NAMALWA (cell line): ENCODE measurements at regions not wholly inside any gene's neighbourhood (a gene's known extent, or its start where the extent isn't known, plus 50 kb on each side); places are given as distances from the start of the nearest gene placed in this dataset.

Source experiments
- DNase-seq: peaks from one replicate; pipeline ENCODE4 v3.0.0-alpha.2; 2015; ENCODE audit warnings: low spot score

GRCh38 chr9:26394025-26394424 lies 498.6 kb downstream of the CAAP1 start:
- no peak for DNase-seq

- no peak for DNase-seq
These were observed 500.0 kb downstream of the CAAP1 start for GRCh38 chr9:26392639-26393038.

- no peak for DNase-seq
These were observed 501.6 kb downstream of the CAAP1 start for GRCh38 chr9:26391036-26391435.

- no peak for DNase-seq
These were observed 517.2 kb downstream of the CAAP1 start for GRCh38 chr9:26375448-26375847.

- no peak for DNase-seq
These were observed 519.0 kb downstream of the CAAP1 start for GRCh38 chr9:26373616-26374015.

GRCh38 chr9:26371236-26371635 lies 521.4 kb downstream of the CAAP1 start:
- no peak for DNase-seq

- no peak for DNase-seq
These were observed 523.5 kb downstream of the CAAP1 start for GRCh38 chr9:26369093-26369492.

- DNase-seq: no peak
These were observed 524.4 kb downstream of the CAAP1 start for GRCh38 chr9:26368241-26368640.

GRCh38 chr9:26361010-26361409 lies 531.6 kb downstream of the CAAP1 start:
- DNase-seq: no peak

- no peak for DNase-seq
These were observed 533.8 kb downstream of the CAAP1 start for GRCh38 chr9:26358836-26359235.

- DNase-seq: no peak
These were observed 534.7 kb downstream of the CAAP1 start for GRCh38 chr9:26357803-26358344.

GRCh38 chr9:26356491-26356890 lies 536.1 kb downstream of the CAAP1 start:
- no peak for DNase-seq

GRCh38 chr9:26346942-26347477 lies 545.6 kb downstream of the CAAP1 start:
- DNase-seq: no peak

- DNase-seq: no peak
These were observed 551.1 kb downstream of the CAAP1 start for GRCh38 chr9:26341545-26341944.

GRCh38 chr9:26339796-26340195 lies 552.8 kb downstream of the CAAP1 start:
- no peak for DNase-seq

GRCh38 chr9:26335116-26335515 lies 557.5 kb downstream of the CAAP1 start:
- DNase-seq: no peak

- DNase-seq: no peak
These were observed 557.9 kb downstream of the CAAP1 start for GRCh38 chr9:26334706-26335105.

GRCh38 chr9:26331223-26331622 lies 561.4 kb downstream of the CAAP1 start:
- no peak for DNase-seq

- DNase-seq: no peak
These were observed 562.6 kb downstream of the CAAP1 start for GRCh38 chr9:26329974-26330373.

GRCh38 chr9:26326563-26326962 lies 566.0 kb downstream of the CAAP1 start:
- peak; percentile 68 for DNase-seq

GRCh38 chr9:26325444-26325829 lies 567.2 kb downstream of the CAAP1 start:
- no peak for DNase-seq

GRCh38 chr9:26324786-26325443 lies 567.7 kb downstream of the CAAP1 start:
- no peak for DNase-seq

GRCh38 chr9:26321935-26322334 lies 570.7 kb downstream of the CAAP1 start:
- no peak for DNase-seq

- DNase-seq: no peak
These were observed 572.7 kb downstream of the CAAP1 start for GRCh38 chr9:26319859-26320258.
